Calu3 (cell line): ENCODE measurements at regions not wholly inside any gene's neighbourhood (a gene's known extent, or its start where the extent isn't known, plus 50 kb on each side); places are given as distances from the start of the nearest gene placed in this dataset.
A peak's percentile ranks its signal among the peaks of the same experiment; 100 is the strongest.

Experiments used
- BruUV-seq: library from RNA; stranded (reverse); fragments of 400-500 nt; replicated peaks from 2 replicates; lab custom pipeline; 2021; lab: Mats Ljungman, UMichigan
- CTCF ChIA-PET: fragments of 300-600 bp; sonication (Branson Sonifier 250); formaldehyde crosslinking; loops from one replicate; lab custom pipeline; 2022; ENCODE audit warnings: antibody characterized with exemption; lab: Charles Lee
- DNase-seq: peaks from one replicate; pipeline ENCODE4 v3.0.0; 2022
- H3K27ac Mint-ChIP-seq: one replicate; pipeline ENCODE4 v1.8.0; 2022; ENCODE audit warnings: mixed read lengths; ENCODE audit not compliant: unreplicated experiment
- H3K27me3 Mint-ChIP-seq: one replicate; pipeline ENCODE4 v1.8.0; 2022; ENCODE audit warnings: mixed read lengths; ENCODE audit not compliant: unreplicated experiment
- H3K36me3 Mint-ChIP-seq: one replicate; pipeline ENCODE4 v1.8.0; 2022; ENCODE audit warnings: mild to moderate bottlenecking, moderate library complexity, mixed read lengths; ENCODE audit not compliant: insufficient read depth, unreplicated experiment
- H3K4me1 Mint-ChIP-seq: one replicate; pipeline ENCODE4 v1.8.0; 2022; ENCODE audit warnings: mild to moderate bottlenecking, low read depth, mixed read lengths; ENCODE audit not compliant: unreplicated experiment
- H3K4me3 Mint-ChIP-seq: one replicate; pipeline ENCODE4 v1.8.0; 2022; ENCODE audit warnings: mild to moderate bottlenecking, low read depth, moderate library complexity, mixed read lengths; ENCODE audit not compliant: unreplicated experiment
- H3K9me3 Mint-ChIP-seq: one replicate; pipeline ENCODE4 v1.8.0; 2022; ENCODE audit warnings: low read depth, mixed read lengths; ENCODE audit not compliant: unreplicated experiment
- CTCF ChIP-seq: fragments of 200-600 bp; IDR thresholded peaks from one replicate; pipeline ENCODE4 v1.8.0; 2022; ENCODE audit warnings: antibody characterized with exemption; ENCODE audit not compliant: unreplicated experiment
- intact Hi-C: fragments of 100-400 bp; cut with micrococcal nuclease; formaldehyde crosslinking; loops from one replicate; pipeline ENCODE4 v1.10.0; 2022; ENCODE audit not compliant: unreplicated experiment

DNA sequence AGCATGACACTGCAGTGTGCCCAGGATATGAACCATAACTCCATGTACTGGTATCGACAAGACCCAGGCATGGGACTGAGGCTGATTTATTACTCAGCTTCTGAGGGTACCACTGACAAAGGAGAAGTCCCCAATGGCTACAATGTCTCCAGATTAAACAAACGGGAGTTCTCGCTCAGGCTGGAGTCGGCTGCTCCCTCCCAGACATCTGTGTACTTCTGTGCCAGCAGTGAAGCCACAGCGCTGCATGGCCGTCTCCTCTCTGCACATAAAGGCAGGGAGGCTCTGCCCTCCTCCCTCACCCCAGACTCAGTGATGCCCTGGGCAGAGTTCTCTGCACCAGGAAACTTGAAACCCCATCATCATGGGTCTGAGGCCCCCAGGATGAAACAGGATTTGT is 70.7 kb upstream of the PRSS58 start:
- intact Hi-C loops = loop anchor here (10.0 kb wide), 1 partner anchor 156 kb away; no protein-coding TSS in a partner anchor
- no peaks in the 10 kb centered on the region for H3K36me3 Mint-ChIP-seq
- H3K4me3 Mint-ChIP-seq = no peak overlapping the region
- H3K9me3 Mint-ChIP-seq = no peaks in the 10 kb centered on the region
- BruUV-seq = no TSS peak
- H3K27ac Mint-ChIP-seq = no peak overlapping the region
- peaks cover 8% of the 10 kb centered on the region for H3K4me1 Mint-ChIP-seq
- DNase-seq = no peak
- CTCF ChIA-PET = no interaction called here
- H3K27me3 Mint-ChIP-seq = peaks cover 52% of the 10 kb centered on the region
- TF ChIP-seq CTCF = no peak

DNA sequence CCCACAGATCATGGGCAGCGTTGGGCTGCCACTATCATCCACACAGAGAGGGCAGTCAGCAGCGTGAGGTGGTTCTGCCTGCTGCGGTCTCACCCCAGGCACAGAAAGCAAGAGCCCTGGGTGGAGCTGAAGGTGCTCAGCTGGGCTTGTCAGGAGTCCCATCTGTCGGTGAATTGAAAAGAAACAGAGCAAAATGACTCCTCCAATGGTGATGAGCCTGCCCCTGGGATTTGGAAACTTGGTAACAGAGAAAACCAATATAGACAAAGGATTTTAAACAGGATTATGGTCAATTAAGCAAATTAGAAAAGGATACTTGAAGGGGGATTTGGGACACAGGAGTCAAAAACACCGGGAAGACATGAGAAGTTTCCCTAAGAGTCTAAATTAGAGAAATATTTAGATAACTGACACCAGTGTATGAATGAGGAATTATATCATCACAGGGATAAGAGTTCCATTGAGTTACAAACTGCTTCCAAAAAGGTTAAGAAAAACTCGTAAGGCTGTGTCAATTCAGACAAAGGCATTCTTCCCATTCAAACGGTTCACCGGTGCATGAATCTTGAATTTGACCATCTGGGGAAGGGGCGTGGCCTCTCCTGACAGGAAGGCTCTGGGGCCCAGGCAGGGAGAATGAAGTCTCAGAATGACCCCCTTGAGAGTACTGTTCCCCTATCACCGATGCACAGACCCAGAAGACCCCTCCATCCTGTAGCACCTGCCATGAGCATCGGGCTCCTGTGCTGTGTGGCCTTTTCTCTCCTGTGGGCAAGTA is 70.0 kb upstream of the PRSS58 start:
- TF ChIP-seq CTCF = no peak
- H3K27ac Mint-ChIP-seq = no peak overlapping the region

DNA sequence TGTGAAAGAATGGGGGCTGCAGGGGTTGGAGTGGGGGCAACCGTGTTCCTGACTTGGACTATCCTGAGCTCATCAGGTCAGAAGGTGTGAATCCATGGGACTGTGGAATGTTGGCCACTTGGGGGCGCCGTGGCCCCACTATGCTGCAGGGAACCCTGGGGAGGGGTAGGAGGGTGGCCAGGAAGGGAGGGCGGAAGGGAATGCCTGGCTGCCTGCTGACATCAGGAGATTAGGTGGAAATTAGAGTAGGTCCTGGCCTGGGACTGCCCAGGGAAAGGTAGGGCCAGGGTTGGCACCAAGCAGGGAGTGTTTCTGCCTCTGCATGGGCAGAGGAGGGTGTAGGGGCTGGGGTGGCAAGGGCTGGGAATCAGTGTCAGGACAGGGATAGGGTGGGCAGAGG is 65.8 kb upstream of the PRSS58 start:
- H3K27me3 Mint-ChIP-seq = peaks cover 39% of the 10 kb centered on the region
- no peak overlapping the region for H3K4me3 Mint-ChIP-seq
- TF ChIP-seq CTCF = peak; percentile 42
- no TSS peak for BruUV-seq
- CTCF ChIA-PET = interaction anchor here (0.6 to 1.4 kb wide), 5 partner anchors 32 to 1928 kb away, joined by 3 to 6 read pairs (median 4); no protein-coding TSS in a partner anchor
- intact Hi-C loops = loop anchor here (10.0 kb wide), 1 partner anchor 161 kb away; no protein-coding TSS in a partner anchor
- peak; percentile 67 for DNase-seq
- H3K9me3 Mint-ChIP-seq = no peaks in the 10 kb centered on the region
- peaks cover 8% of the 10 kb centered on the region for H3K4me1 Mint-ChIP-seq
- H3K27ac Mint-ChIP-seq = no peak overlapping the region
- H3K36me3 Mint-ChIP-seq = no peaks in the 10 kb centered on the region

More for the DNA sequence above, 70.0 kb upstream of the PRSS58 start:
- Mint-ChIP-seq H3K4me3 (no peak overlapping the region), H3K4me1 (peaks cover 8% of the 10 kb centered on the region), H3K27me3 (peaks cover 46% of the 10 kb centered on the region), H3K9me3 (no peaks in the 10 kb centered on the region), H3K36me3 (no peaks in the 10 kb centered on the region)
- DNase-seq = no peak
- intact Hi-C loops = loop anchor here (10.0 kb wide), 1 partner anchor 157 kb away; no protein-coding TSS in a partner anchor
- no TSS peak for BruUV-seq
- CTCF ChIA-PET = interaction anchor here (0.7 kb wide), 2 partner anchors 138 to 524 kb away, joined by 4 to 6 read pairs; no protein-coding TSS in a partner anchor

- no peak for TF ChIP-seq CTCF
- Mint-ChIP-seq H3K9me3 (no peaks in the 10 kb centered on the region), H3K4me3 (no peak overlapping the region), H3K27ac (no peak overlapping the region), H3K36me3 (no peaks in the 10 kb centered on the region), H3K27me3 (peaks cover 49% of the 10 kb centered on the region), H3K4me1 (peaks cover 1% of the 10 kb centered on the region)
- DNase-seq = no peak
- no TSS peak for BruUV-seq
- CTCF ChIA-PET = no interaction called here
- intact Hi-C loops = loop anchor here (10.0 kb wide), 1 partner anchor 163 kb away; no protein-coding TSS in a partner anchor
These were observed 63.5 kb upstream of the PRSS58 start for GRCh38 chr7:142321391-142321790.
